SK-N-SH (cell line): ENCODE measurements at regions not wholly inside any gene's neighbourhood (a gene's known extent, or its start where the extent isn't known, plus 50 kb on each side); places are given as distances from the start of the nearest gene placed in this dataset.

Experiments used
- CTCF ChIA-PET: fragments of 300-600, 350-600 bp; formaldehyde crosslinking; extraction: SDS; loops from one replicate; lab custom pipeline; 2021; lab: Yijun Ruan, JAX
- POLR2A ChIA-PET: fragments of 350-600 bp; sonication (Branson Sonifier 250); formaldehyde crosslinking; extraction: SDS; loops from one replicate; lab custom pipeline; 2020; ENCODE audit warnings: antibody characterized with exemption, inconsistent platforms; lab: Yijun Ruan, JAX
- DNase-seq: peaks from one replicate; pipeline ENCODE4 v3.0.0; 2012
- H2AFZ ChIP-seq: fragments of 200-600 bp; sonication (generic); 2 replicates; pipeline ENCODE4 v1.8.1; 2016; ENCODE audit warnings: antibody characterized with exemption, mild to moderate bottlenecking, low read depth
- H3F3A ChIP-seq: fragments of 200-600 bp; sonication (generic); replicated peaks from 2 replicates; pipeline ENCODE3; 2016; ENCODE audit warnings: antibody characterized with exemption, mild to moderate bottlenecking; ENCODE audit not compliant: insufficient read depth
- H3K27ac ChIP-seq, 2 experiments: fragments of 200-500 bp in 1 of 2; fragments of 200-600 bp in 1 of 2; sonication (Bioruptor generic) in 1 of 2; sonication (generic), shearing (Covaris generic) in 1 of 2; 2 replicates each; pipeline versions ENCODE4 v1.5.1 to v1.6.1; 2014 to 2016; ENCODE audit warnings: low read depth in 2 of 2, inconsistent platforms in 1 of 2, low read length in 1 of 2, mild to moderate bottlenecking in 1 of 2, mixed read lengths in 1 of 2
- H3K27me3 ChIP-seq: fragments of 200-600 bp; sonication (generic), shearing (Covaris generic); 2 replicates; pipeline ENCODE4 v1.6.1; 2016; ENCODE audit warnings: mixed run types; ENCODE audit not compliant: insufficient read depth
- H3K36me3 ChIP-seq, 2 experiments: fragments of 200-500 bp in 1 of 2; fragments of 200-600 bp in 1 of 2; sonication (Bioruptor generic) in 1 of 2; sonication (generic) in 1 of 2; replicated peaks in 1 of 2; 2 replicates each; pipeline versions ENCODE3 to v1.5.1; 2014 to 2016; ENCODE audit warnings: low read length in 1 of 2, mild to moderate bottlenecking in 1 of 2; ENCODE audit not compliant: insufficient read depth in 2 of 2, control insufficient read depth in 1 of 2
- H3K4me1 ChIP-seq, 2 experiments: fragments of 200-500 bp in 1 of 2; fragments of 200-600 bp in 1 of 2; sonication (Bioruptor generic) in 1 of 2; sonication (generic), shearing (Covaris generic) in 1 of 2; 2 replicates each; pipeline versions ENCODE4 v1.5.1 to v1.6.1; 2014 to 2016; ENCODE audit warnings: low read depth in 1 of 2, low read length in 1 of 2, mixed run types in 1 of 2; ENCODE audit not compliant: insufficient read depth in 2 of 2, control insufficient read depth in 1 of 2
- H3K4me2 ChIP-seq: fragments of 200-600 bp; sonication (generic), shearing (Covaris generic); 2 replicates; pipeline ENCODE4 v1.6.1; 2017; ENCODE audit warnings: mixed run types
- H3K4me3 ChIP-seq, 2 experiments: fragments of 200-500 bp in 1 of 2; fragments of 200-600 bp in 1 of 2; sonication (Bioruptor generic) in 1 of 2; sonication (generic), shearing (Covaris generic) in 1 of 2; 2 replicates each; pipeline versions ENCODE4 v1.5.1 to v1.8.1; 2014 to 2016; ENCODE audit warnings: low read depth in 2 of 2, inconsistent platforms in 1 of 2, low read length in 1 of 2, mild to moderate bottlenecking in 1 of 2, mixed read lengths in 1 of 2, moderate library complexity in 1 of 2
- H3K79me2 ChIP-seq: fragments of 200-600 bp; sonication (generic); 2 replicates; pipeline ENCODE4 v1.8.1; 2017; ENCODE audit warnings: mild to moderate bottlenecking; ENCODE audit not compliant: insufficient read depth
- H3K9ac ChIP-seq: fragments of 200-600 bp; sonication (generic); 2 replicates; pipeline ENCODE4 v1.6.1; 2017; ENCODE audit warnings: mixed run types
- H3K9me2 ChIP-seq: fragments of 200-600 bp; sonication (generic); 2 replicates; pipeline ENCODE4 v1.6.1; 2017; ENCODE audit warnings: mixed run types
- H3K9me3 ChIP-seq: fragments of 200-600 bp; sonication (generic); 2 replicates; pipeline ENCODE4 v1.6.1; 2017; ENCODE audit warnings: mixed run types, mild to moderate bottlenecking, moderate library complexity
- H4K20me1 ChIP-seq: fragments of 200-600 bp; sonication (generic); 2 replicates; pipeline ENCODE4 v1.6.1; 2017; ENCODE audit warnings: mild to moderate bottlenecking, mixed run types; ENCODE audit not compliant: insufficient read depth
- MEF2A ChIP-seq: IDR thresholded peaks from 2 replicates; pipeline ENCODE4 v1.4.0; 2012; ENCODE audit warnings: low read depth, borderline replicate concordance
- NFIC ChIP-seq: IDR thresholded peaks from 2 replicates; pipeline ENCODE4 v1.4.0; 2012; ENCODE audit warnings: borderline replicate concordance
- RFX5 ChIP-seq: IDR thresholded peaks from 2 replicates; pipeline ENCODE4 v1.6.1; 2012; ENCODE audit warnings: mild to moderate bottlenecking, improper control_type of control experiment, low read length
- RXRA ChIP-seq: IDR thresholded peaks from 2 replicates; pipeline ENCODE4 v1.4.0; 2012; ENCODE audit warnings: low read depth, mild to moderate bottlenecking, borderline replicate concordance
- YY1 ChIP-seq: IDR thresholded peaks from 2 replicates; pipeline ENCODE4 v1.4.0; 2012; ENCODE audit warnings: low read depth, mild to moderate bottlenecking
- WGBS: methylation state at CpG from one replicate; pipeline ENCODE4 v1.1.6; 2017; ENCODE audit warnings: low lambda C conversion rate; 5-methylcytosine and 5-hydroxymethylcytosine counted together
- TF ChIP-seq, protein P1 (sequence below): IDR thresholded peaks from 2 replicates; pipeline ENCODE4 v1.4.0; 2012; ENCODE audit warnings: low read depth, borderline replicate concordance
- TF ChIP-seq, protein P2 (sequence below): fragments of 150-350 bp; IDR thresholded peaks from 2 replicates; pipeline ENCODE4 v1.6.1; 2016; ENCODE audit warnings: mild to moderate bottlenecking, low read depth, low read length
- TF ChIP-seq, protein P3 (sequence below): IDR thresholded peaks from 2 replicates; pipeline ENCODE4 v1.6.1; 2012; ENCODE audit warnings: mild to moderate bottlenecking, low read depth, low read length, moderate library complexity
- TF ChIP-seq, protein P4 (sequence below): IDR thresholded peaks from 2 replicates; pipeline ENCODE4 v1.4.0; 2012; ENCODE audit warnings: low read depth, borderline replicate concordance

DNA sequence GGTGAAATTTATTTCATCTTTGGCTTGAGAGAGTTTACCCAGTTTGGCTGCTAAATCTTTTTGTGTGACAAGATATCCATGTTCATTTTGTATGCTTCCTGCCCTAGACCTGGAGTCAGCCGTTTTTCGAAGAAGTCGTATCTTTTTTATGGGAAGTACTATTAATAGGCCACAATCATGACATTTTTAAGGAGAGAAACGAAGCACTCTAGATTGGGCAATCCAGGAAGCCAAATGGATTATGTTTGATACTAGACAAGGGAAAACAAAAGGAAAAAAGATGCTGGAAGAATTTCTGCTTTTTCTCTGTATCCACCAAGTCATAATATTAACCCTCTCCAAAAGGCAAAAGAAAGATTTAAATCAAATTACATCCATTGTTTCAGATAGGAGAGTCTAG lies 214.6 kb downstream of the HDGFL1 start:
- H4K20me1 ChIP-seq: no peaks in the 10 kb centered on the region
- H3K9me2 ChIP-seq: no peaks in the 10 kb centered on the region
- H3K36me3 ChIP-seq: no peaks in the 10 kb centered on the region
- no peaks in the 10 kb centered on the region for H3F3A ChIP-seq
- peaks cover 0 to 6% of the 10 kb centered on the region in 2 experiments; a peak in 1 of 4 replicates for H3K4me1 ChIP-seq
- H3K4me2 ChIP-seq: no peak overlapping the region
- 81% methylated on average over 4 of the region's 4 CpGs for WGBS
- DNase-seq: no peak
- H3K9ac ChIP-seq: no peak overlapping the region
- TF ChIP-seq, protein P1, sequence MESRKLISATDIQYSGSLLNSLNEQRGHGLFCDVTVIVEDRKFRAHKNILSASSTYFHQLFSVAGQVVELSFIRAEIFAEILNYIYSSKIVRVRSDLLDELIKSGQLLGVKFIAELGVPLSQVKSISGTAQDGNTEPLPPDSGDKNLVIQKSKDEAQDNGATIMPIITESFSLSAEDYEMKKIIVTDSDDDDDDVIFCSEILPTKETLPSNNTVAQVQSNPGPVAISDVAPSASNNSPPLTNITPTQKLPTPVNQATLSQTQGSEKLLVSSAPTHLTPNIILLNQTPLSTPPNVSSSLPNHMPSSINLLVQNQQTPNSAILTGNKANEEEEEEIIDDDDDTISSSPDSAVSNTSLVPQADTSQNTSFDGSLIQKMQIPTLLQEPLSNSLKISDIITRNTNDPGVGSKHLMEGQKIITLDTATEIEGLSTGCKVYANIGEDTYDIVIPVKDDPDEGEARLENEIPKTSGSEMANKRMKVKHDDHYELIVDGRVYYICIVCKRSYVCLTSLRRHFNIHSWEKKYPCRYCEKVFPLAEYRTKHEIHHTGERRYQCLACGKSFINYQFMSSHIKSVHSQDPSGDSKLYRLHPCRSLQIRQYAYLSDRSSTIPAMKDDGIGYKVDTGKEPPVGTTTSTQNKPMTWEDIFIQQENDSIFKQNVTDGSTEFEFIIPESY: no peak
- TF ChIP-seq NFIC: no peak
- no peak for TF ChIP-seq RXRA
- no peak for TF ChIP-seq YY1
- no peak for TF ChIP-seq MEF2A
- no peak for TF ChIP-seq RFX5
- TF ChIP-seq, protein P2, sequence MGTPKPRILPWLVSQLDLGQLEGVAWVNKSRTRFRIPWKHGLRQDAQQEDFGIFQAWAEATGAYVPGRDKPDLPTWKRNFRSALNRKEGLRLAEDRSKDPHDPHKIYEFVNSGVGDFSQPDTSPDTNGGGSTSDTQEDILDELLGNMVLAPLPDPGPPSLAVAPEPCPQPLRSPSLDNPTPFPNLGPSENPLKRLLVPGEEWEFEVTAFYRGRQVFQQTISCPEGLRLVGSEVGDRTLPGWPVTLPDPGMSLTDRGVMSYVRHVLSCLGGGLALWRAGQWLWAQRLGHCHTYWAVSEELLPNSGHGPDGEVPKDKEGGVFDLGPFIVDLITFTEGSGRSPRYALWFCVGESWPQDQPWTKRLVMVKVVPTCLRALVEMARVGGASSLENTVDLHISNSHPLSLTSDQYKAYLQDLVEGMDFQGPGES: no peak
- TF ChIP-seq, protein P3, sequence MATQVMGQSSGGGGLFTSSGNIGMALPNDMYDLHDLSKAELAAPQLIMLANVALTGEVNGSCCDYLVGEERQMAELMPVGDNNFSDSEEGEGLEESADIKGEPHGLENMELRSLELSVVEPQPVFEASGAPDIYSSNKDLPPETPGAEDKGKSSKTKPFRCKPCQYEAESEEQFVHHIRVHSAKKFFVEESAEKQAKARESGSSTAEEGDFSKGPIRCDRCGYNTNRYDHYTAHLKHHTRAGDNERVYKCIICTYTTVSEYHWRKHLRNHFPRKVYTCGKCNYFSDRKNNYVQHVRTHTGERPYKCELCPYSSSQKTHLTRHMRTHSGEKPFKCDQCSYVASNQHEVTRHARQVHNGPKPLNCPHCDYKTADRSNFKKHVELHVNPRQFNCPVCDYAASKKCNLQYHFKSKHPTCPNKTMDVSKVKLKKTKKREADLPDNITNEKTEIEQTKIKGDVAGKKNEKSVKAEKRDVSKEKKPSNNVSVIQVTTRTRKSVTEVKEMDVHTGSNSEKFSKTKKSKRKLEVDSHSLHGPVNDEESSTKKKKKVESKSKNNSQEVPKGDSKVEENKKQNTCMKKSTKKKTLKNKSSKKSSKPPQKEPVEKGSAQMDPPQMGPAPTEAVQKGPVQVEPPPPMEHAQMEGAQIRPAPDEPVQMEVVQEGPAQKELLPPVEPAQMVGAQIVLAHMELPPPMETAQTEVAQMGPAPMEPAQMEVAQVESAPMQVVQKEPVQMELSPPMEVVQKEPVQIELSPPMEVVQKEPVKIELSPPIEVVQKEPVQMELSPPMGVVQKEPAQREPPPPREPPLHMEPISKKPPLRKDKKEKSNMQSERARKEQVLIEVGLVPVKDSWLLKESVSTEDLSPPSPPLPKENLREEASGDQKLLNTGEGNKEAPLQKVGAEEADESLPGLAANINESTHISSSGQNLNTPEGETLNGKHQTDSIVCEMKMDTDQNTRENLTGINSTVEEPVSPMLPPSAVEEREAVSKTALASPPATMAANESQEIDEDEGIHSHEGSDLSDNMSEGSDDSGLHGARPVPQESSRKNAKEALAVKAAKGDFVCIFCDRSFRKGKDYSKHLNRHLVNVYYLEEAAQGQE: no peak
- TF ChIP-seq, protein P4, sequence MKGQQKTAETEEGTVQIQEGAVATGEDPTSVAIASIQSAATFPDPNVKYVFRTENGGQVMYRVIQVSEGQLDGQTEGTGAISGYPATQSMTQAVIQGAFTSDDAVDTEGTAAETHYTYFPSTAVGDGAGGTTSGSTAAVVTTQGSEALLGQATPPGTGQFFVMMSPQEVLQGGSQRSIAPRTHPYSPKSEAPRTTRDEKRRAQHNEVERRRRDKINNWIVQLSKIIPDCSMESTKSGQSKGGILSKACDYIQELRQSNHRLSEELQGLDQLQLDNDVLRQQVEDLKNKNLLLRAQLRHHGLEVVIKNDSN: no peak
- CTCF ChIA-PET: no interaction called here
- no peak overlapping the region for H2AFZ ChIP-seq
- no peaks in the 10 kb centered on the region for H3K9me3 ChIP-seq
- H3K79me2 ChIP-seq: no peaks in the 10 kb centered on the region
- H3K27ac ChIP-seq: no peak overlapping the region
- H3K4me3 ChIP-seq: no peak overlapping the region
- H3K27me3 ChIP-seq: no peaks in the 10 kb centered on the region
- POLR2A ChIA-PET: no interaction called here
